IMR-90 (cell line): ENCODE measurements at regions not wholly inside any gene's neighbourhood (a gene's known extent, or its start where the extent isn't known, plus 50 kb on each side); places are given as distances from the start of the nearest gene placed in this dataset.

Experiments used
- ATAC-seq: fragments of 200-7000 bp; cut with Tn5 transposase; 2 replicates; pipeline ENCODE4 v1.9.1; 2020; ENCODE audit warnings: low read depth, mild to moderate bottlenecking, moderate library complexity
- BruUV-seq: library from RNA; stranded (reverse); fragments of 400-500 nt; replicated peaks from 2 replicates; lab custom pipeline; 2021; lab: Mats Ljungman, UMichigan
- CTCF ChIA-PET: fragments of 300-600 bp; formaldehyde crosslinking; extraction: SDS; loops from one replicate; lab custom pipeline; 2021; ENCODE audit warnings: antibody characterized with exemption; lab: Yijun Ruan, JAX
- POLR2A ChIA-PET: fragments of 300-600 bp; sonication (Branson Sonifier 250); formaldehyde crosslinking; loops from one replicate; lab custom pipeline; 2022; ENCODE audit warnings: antibody characterized with exemption; ENCODE audit not compliant: unreplicated experiment; lab: Charles Lee
- DNase-seq: peaks from one replicate; pipeline ENCODE4 v3.0.0; 2013
- H2AFZ ChIP-seq: replicated peaks from 2 replicates; pipeline ENCODE3; 2013; ENCODE audit warnings: low read length, mild to moderate bottlenecking; ENCODE audit not compliant: poor library complexity
- H2AK5ac ChIP-seq: 2 replicates; pipeline ENCODE4 v1.6.1; 2013; ENCODE audit warnings: low read depth, low read length, inconsistent platforms
- H2AK9ac ChIP-seq: replicated peaks from 2 replicates; pipeline ENCODE3; 2013; ENCODE audit warnings: mild to moderate bottlenecking, low read depth, low read length, moderate library complexity; ENCODE audit not compliant: poor library complexity
- H2BK120ac ChIP-seq: 2 replicates; pipeline ENCODE4 v1.6.1; 2013; ENCODE audit warnings: low read depth, low read length, inconsistent platforms
- H2BK15ac ChIP-seq: 3 replicates; pipeline ENCODE4 v1.6.1; 2013; ENCODE audit warnings: low read depth, low read length, inconsistent platforms
- H2BK20ac ChIP-seq: 2 replicates; pipeline ENCODE4 v1.6.1; 2013; ENCODE audit warnings: low read depth, mild to moderate bottlenecking, inconsistent platforms, low read length, moderate library complexity
- H2BK5ac ChIP-seq: 2 replicates; pipeline ENCODE4 v1.6.1; 2013; ENCODE audit warnings: mild to moderate bottlenecking, low read depth, low read length, inconsistent platforms; ENCODE audit not compliant: poor library complexity, severe bottlenecking
- H3K14ac ChIP-seq: replicated peaks from 2 replicates; pipeline ENCODE4 v1.6.1; 2013; ENCODE audit warnings: low read depth, low read length, inconsistent platforms
- H3K18ac ChIP-seq: 2 replicates; pipeline ENCODE4 v1.6.1; 2013; ENCODE audit warnings: low read depth, low read length, control low read depth
- H3K23ac ChIP-seq: 2 replicates; pipeline ENCODE4 v1.6.1; 2013; ENCODE audit warnings: low read depth, low read length, inconsistent platforms
- H3K27ac ChIP-seq: 2 replicates; pipeline ENCODE4 v1.5.1; 2013; ENCODE audit warnings: mild to moderate bottlenecking, control low read depth, low read length; ENCODE audit not compliant: insufficient read depth
- H3K27me3 ChIP-seq: 2 replicates; pipeline ENCODE4 v1.6.1; 2013; ENCODE audit warnings: low read length; ENCODE audit not compliant: control insufficient read depth, insufficient read depth
- H3K36me3 ChIP-seq: 2 replicates; pipeline ENCODE4 v1.6.1; 2013; ENCODE audit warnings: low read length, mixed read lengths; ENCODE audit not compliant: control insufficient read depth, insufficient read depth
- H3K4ac ChIP-seq: 2 replicates; pipeline ENCODE4 v1.6.1; 2013; ENCODE audit warnings: low read depth, low read length, inconsistent platforms
- H3K4me1 ChIP-seq: 2 replicates; pipeline ENCODE4 v1.6.1; 2013; ENCODE audit warnings: low read length, mixed read lengths; ENCODE audit not compliant: control insufficient read depth, insufficient read depth
- H3K4me2 ChIP-seq: 2 replicates; pipeline ENCODE4 v1.6.1; 2013; ENCODE audit warnings: low read depth, mild to moderate bottlenecking, control low read depth, low read length, moderate library complexity
- H3K4me3 ChIP-seq: 2 replicates; pipeline ENCODE4 v1.5.1; 2013; ENCODE audit warnings: low read depth, mild to moderate bottlenecking, control low read depth, low read length, moderate library complexity; ENCODE audit not compliant: insufficient read depth
- H3K56ac ChIP-seq: 2 replicates; pipeline ENCODE4 v1.6.1; 2013; ENCODE audit warnings: low read length, inconsistent platforms; ENCODE audit not compliant: insufficient read depth; ENCODE audit errors: extremely low read depth
- H3K79me1 ChIP-seq, 2 experiments: 2 replicates each; pipeline ENCODE4 v1.6.1; 2013; ENCODE audit warnings: low read length in 2 of 2, inconsistent platforms in 1 of 2, low read depth in 1 of 2
- H3K9ac ChIP-seq: 2 replicates; pipeline ENCODE4 v1.6.1; 2013; ENCODE audit warnings: low read depth, low read length, control low read depth
- H3K9me1 ChIP-seq: 2 replicates; pipeline ENCODE4 v1.6.1; 2013; ENCODE audit warnings: low read length, inconsistent platforms; ENCODE audit not compliant: insufficient read depth
- H3K9me3 ChIP-seq: 2 replicates; pipeline ENCODE4 v1.6.1; 2013; ENCODE audit warnings: low read length; ENCODE audit not compliant: control insufficient read depth, insufficient read depth
- H4K20me1 ChIP-seq: 2 replicates; pipeline ENCODE4 v1.6.1; 2013; ENCODE audit warnings: low read length, inconsistent platforms; ENCODE audit not compliant: insufficient read depth
- H4K5ac ChIP-seq: 2 replicates; pipeline ENCODE4 v1.6.1; 2013; ENCODE audit warnings: mild to moderate bottlenecking, low read depth, low read length, control low read depth
- H4K8ac ChIP-seq, 2 experiments: 2 replicates each; pipeline ENCODE4 v1.6.1; 2013; ENCODE audit warnings: low read depth in 2 of 2, low read length in 2 of 2, control low read depth in 1 of 2, inconsistent platforms in 1 of 2
- H4K91ac ChIP-seq: 2 replicates; pipeline ENCODE4 v1.6.1; 2013; ENCODE audit warnings: low read depth, low read length, inconsistent platforms; ENCODE audit not compliant: insufficient read depth
- BHLHE40 ChIP-seq: fragments of 150-350 bp; IDR thresholded peaks from 2 replicates; pipeline ENCODE4 v1.6.1; 2016; ENCODE audit warnings: mild to moderate bottlenecking, low read depth, low read length
- CEBPB ChIP-seq: IDR thresholded peaks from 2 replicates; pipeline ENCODE4 v1.6.1; 2012; ENCODE audit warnings: low read depth, low read length, improper control_type of control experiment
- CHD1 ChIP-seq: IDR thresholded peaks from 2 replicates; pipeline ENCODE4 v1.6.1; 2012; ENCODE audit warnings: low read depth, low read length, improper control_type of control experiment
- CTCF ChIP-seq: conservative IDR thresholded peaks from 2 replicates; pipeline ENCODE4 v1.5.1; 2012; ENCODE audit warnings: mild to moderate bottlenecking, low read depth, low read length, improper control_type of control experiment
- ELK1 ChIP-seq: fragments of 150-350 bp; IDR thresholded peaks from 2 replicates; pipeline ENCODE4 v1.6.1; 2016; ENCODE audit warnings: low read depth, mild to moderate bottlenecking, low read length, moderate library complexity, borderline replicate concordance
- FOS ChIP-seq: fragments of 150-350 bp; IDR thresholded peaks from 2 replicates; pipeline ENCODE4 v1.6.1; 2016; ENCODE audit warnings: low read depth, low read length
- MAFK ChIP-seq: IDR thresholded peaks from 2 replicates; pipeline ENCODE4 v1.6.1; 2012; ENCODE audit warnings: low read depth, low read length, improper control_type of control experiment
- MAZ ChIP-seq: IDR thresholded peaks from 2 replicates; pipeline ENCODE4 v1.6.1; 2012; ENCODE audit warnings: low read depth, mild to moderate bottlenecking, low read length, improper control_type of control experiment, moderate library complexity, borderline replicate concordance
- MXI1 ChIP-seq: IDR thresholded peaks from 2 replicates; pipeline ENCODE4 v1.6.1; 2012; ENCODE audit warnings: low read depth, mild to moderate bottlenecking, low read length, moderate library complexity, borderline replicate concordance
- NFE2L2 ChIP-seq: fragments of 150-350 bp; IDR thresholded peaks from 2 replicates; pipeline ENCODE4 v1.6.1; 2016; ENCODE audit warnings: low read depth, mild to moderate bottlenecking, low read length
- POLR2A ChIP-seq: IDR thresholded peaks from 2 replicates; pipeline ENCODE4 v1.6.1; 2012; ENCODE audit warnings: mild to moderate bottlenecking, low read depth, low read length
- RAD21 ChIP-seq: IDR thresholded peaks from 2 replicates; pipeline ENCODE4 v1.6.1; 2012; ENCODE audit warnings: low read length, improper control_type of control experiment
- RCOR1 ChIP-seq: IDR thresholded peaks from 2 replicates; pipeline ENCODE4 v1.6.1; 2012; ENCODE audit warnings: mild to moderate bottlenecking, low read length, improper control_type of control experiment; ENCODE audit not compliant: insufficient replicate concordance
- RFX5 ChIP-seq: IDR thresholded peaks from 2 replicates; pipeline ENCODE4 v1.8.0; 2012; ENCODE audit warnings: low read depth, mild to moderate bottlenecking, low read length, moderate library complexity
- USF2 ChIP-seq: fragments of 150-350 bp; IDR thresholded peaks from 2 replicates; pipeline ENCODE4 v1.6.1; 2017; ENCODE audit warnings: mild to moderate bottlenecking, antibody characterized with exemption, low read length, low read depth
- WGBS, 2 experiments: methylation state at CpG; one replicate each; pipeline versions ENCODE4 v1.1.5 to v1.1.7; 2013; ENCODE audit warnings: missing lambda C conversion rate in 2 of 2; ENCODE audit not compliant: insufficient read length in 1 of 2; ENCODE audit errors: extremely low coverage in 2 of 2; 5-methylcytosine and 5-hydroxymethylcytosine counted together
- dilution Hi-C: fragments of 300-500 bp; cut with HindIII; formaldehyde crosslinking; loops from one replicate; pipeline ENCODE4 v1.14.3; 2018; ENCODE audit warnings: low sequenced_read_pairs; ENCODE audit not compliant: unreplicated experiment
- in situ Hi-C: fragments of 300-500 bp; cut with MboI; formaldehyde crosslinking; loops from 3 replicates; pipeline ENCODE4 v1.14.3; 2019; ENCODE audit warnings: low sequenced_read_pairs, inconsistent platforms, mixed read lengths
- intact Hi-C: fragments of 100-400 bp; cut with micrococcal nuclease; formaldehyde crosslinking; loops from 2 replicates; pipeline ENCODE4 v1.10.0; 2022

GRCh38 chr1:143651350-143651992 lies 320.3 kb downstream of the FAM72C start:
- Histone ChIP-seq H3K9me3 (no peaks in the 10 kb centered on the region; the same call in 1 of the 2 replicates), H3K79me1 (no peaks in the 10 kb centered on the region), H3K4me3 (no peak overlapping the region), H4K20me1 (no peaks in the 10 kb centered on the region), H2BK5ac (no peak overlapping the region), H3K18ac (no peak overlapping the region), H4K8ac (no peak overlapping the region), H3K36me3 (no peaks in the 10 kb centered on the region), H3K27me3 (peaks cover 25% of the 10 kb centered on the region), H3K9ac (no peak overlapping the region), H2BK20ac (no peak overlapping the region), H3K4me1 (no peaks in the 10 kb centered on the region), H3K14ac (no peak overlapping the region), H3K4me2 (no peak overlapping the region), H3K56ac (no peak overlapping the region), H2AK9ac (no peak overlapping the region), H3K4ac (no peak overlapping the region), H3K27ac (no peak overlapping the region), H2AK5ac (no peak overlapping the region), H2BK15ac (no peak overlapping the region), H2AFZ (no peak overlapping the region), H3K23ac (no peak overlapping the region), H3K9me1 (no peaks in the 10 kb centered on the region), H2BK120ac (no peak overlapping the region), H4K5ac (no peak overlapping the region), H4K91ac (no peak overlapping the region)
- ATAC-seq (no peak), DNase-seq (no peak)
- WGBS, 2 experiments = 17% methylated on average over 12 of the region's 31 CpGs; no CpG with 5 or more reads in 1 of the 2 experiments
- ChIA-PET POLR2A (no interaction called here), CTCF (no interaction called here)
- TF ChIP-seq MAFK = no peak
- no peak for TF ChIP-seq FOS
- no peak for TF ChIP-seq ELK1
- TF ChIP-seq MAZ = no peak
- TF ChIP-seq CEBPB = no peak
- TF ChIP-seq RFX5 = no peak
- no peak for TF ChIP-seq POLR2A
- TF ChIP-seq RAD21 = no peak
- TF ChIP-seq BHLHE40 = no peak
- no peak for TF ChIP-seq USF2
- TF ChIP-seq CTCF = no peak
- TF ChIP-seq MXI1 = no peak
- TF ChIP-seq RCOR1 = no peak
- no peak for TF ChIP-seq CHD1
- TF ChIP-seq NFE2L2 = no peak
- dilution Hi-C loops (no loop called here), in situ Hi-C loops (no loop called here), intact Hi-C loops (no loop called here)
- BruUV-seq = no TSS peak
